Adrenal gland (tissue), 9 donors: ENCODE measurements at regions not wholly inside any gene's neighbourhood (a gene's known extent, or its start where the extent isn't known, plus 50 kb on each side); places are given as distances from the start of the nearest gene placed in this dataset.
"Not testable (repeated sequence)": the region's sequence is repeated elsewhere in the genome, so short reads cannot be mapped to it uniquely, and the experiment has no call there.

Experiments
- DNase-seq, 7 donors: peaks; one replicate each; pipeline ENCODE4 v3.0.0-alpha.2; 2019 to 2020
- H3K27ac ChIP-seq, 5 donors: fragments of 200-600 bp; sonication (generic) in 4 of 5; 1 replicate in 3 of 5; 2 replicates in 2 of 5; pipeline versions ENCODE4 v1.5.1 to v1.8.0; 2016 to 2020; ENCODE audit warnings: mild to moderate bottlenecking in 1 of 5
- H3K27me3 ChIP-seq: fragments of 200-600 bp; 2 replicates; pipeline ENCODE4 v1.8.0; 2021
- H3K36me3 ChIP-seq, 2 donors: fragments of 200-600 bp; replicated peaks in 1 of 2; 1 replicate in 1 of 2; 2 replicates in 1 of 2; pipeline versions ENCODE4 v1.5.1 to v1.8.0; 2018 to 2022
- H3K4me1 ChIP-seq, 2 donors: fragments of 200-600 bp; replicated peaks in 1 of 2; 1 replicate in 1 of 2; 2 replicates in 1 of 2; pipeline versions ENCODE4 v1.5.1 to v1.8.0; 2018 to 2021
- H3K4me3 ChIP-seq, 4 donors: fragments of 200-600 bp; sonication (generic) in 3 of 4; one replicate each; pipeline ENCODE4 v1.5.1; 2016 to 2018
- H3K9me3 ChIP-seq, 3 donors: fragments of 200-600 bp; sonication (generic) in 1 of 3; replicated peaks in 1 of 3; 1 replicate in 2 of 3; 2 replicates in 1 of 3; pipeline versions ENCODE4 v1.5.1 to v1.8.0; 2016 to 2021
- CTCF ChIP-seq, 6 experiments: fragments of 450-650 bp in 4 of 6; fragments of 200-600 bp in 2 of 6; sonication (generic) in 1 of 6; IDR thresholded peaks; 1 replicate in 5 of 6; 2 replicates in 1 of 6; pipeline versions ENCODE4 v1.5.1 to v1.8.0; 2016 to 2021; ENCODE audit warnings: antibody characterized with exemption in 6 of 6, mild to moderate bottlenecking in 2 of 6, moderate library complexity in 1 of 6
- POLR2A ChIP-seq, 2 donors: fragments of 450-650 bp; IDR thresholded peaks; one replicate each; pipeline ENCODE4 v1.6.1; 2017; ENCODE audit warnings: antibody characterized with exemption in 2 of 2, mild to moderate bottlenecking in 2 of 2, moderate library complexity in 1 of 2
- WGBS, 4 donors: extraction: QIAGEN DNeasy Blood & Tissue Kit in 2 of 4; methylation state at CpG; one replicate each; pipeline versions ENCODE4 v1.1.5 to v1.1.7; 2013 to 2017; 5-methylcytosine and 5-hydroxymethylcytosine counted together
- intact Hi-C, 2 donors: fragments of 100-400 bp; cut with DNase I; formaldehyde crosslinking; loops; one replicate each; pipeline versions ENCODE4 v1.14.1 to v1.15.0; 2022 to 2023
- donor health status: healthy with polysubstance abuse.
- donor health status: Bipolar disorder and iron deficiency.
- donor health status: DM: yes; HTN: yes; CAD: no.
- donor health status: DM: no; HTN: no; CAD: no.
- donor health status: DM: no; HTN: no; CAD: no.

- no peak overlapping the region for H3K27ac ChIP-seq
- no peak overlapping the region for H3K4me3 ChIP-seq
- DNase-seq: no peak
- WGBS, 4 donors: 90 to 97% (median 95%) methylated on average over 1 of the region's 1 CpG
- TF ChIP-seq POLR2A (IDR thresholded peaks at IDR 0.05) (no peak), CTCF (IDR thresholded peaks at IDR 0.05) (no peak)
- no peaks in the 10 kb centered on the region for H3K4me1 ChIP-seq
- H3K36me3 ChIP-seq: no peaks in the 10 kb centered on the region
- H3K9me3 ChIP-seq: no peaks in the 10 kb centered on the region
- intact Hi-C loops: no loop called here
- H3K27me3 ChIP-seq: no peaks in the 10 kb centered on the region
These were observed 368.5 kb upstream of the PCDH15 start for GRCh38 chr10:55169493-55169892.

GRCh38 chr10:55168343-55168742 is 367.3 kb upstream of the PCDH15 start:
- Histone ChIP-seq H3K36me3 (no peaks in the 10 kb centered on the region), H3K27me3 (no peaks in the 10 kb centered on the region), H3K4me1 (no peaks in the 10 kb centered on the region), H3K4me3 (no peak overlapping the region), H3K9me3 (no peaks in the 10 kb centered on the region), H3K27ac (no peak overlapping the region)
- TF ChIP-seq CTCF (IDR thresholded peaks at IDR 0.05) (no peak), POLR2A (IDR thresholded peaks at IDR 0.05) (no peak)
- no peak for DNase-seq
- intact Hi-C loops: no loop called here
- 67 to 85% (median 76%) methylated on average over 1 of the region's 1 CpG for WGBS, 4 donors

- Histone ChIP-seq H3K36me3 (no peaks in the 10 kb centered on the region), H3K9me3 (no peaks in the 10 kb centered on the region), H3K4me1 (no peaks in the 10 kb centered on the region), H3K4me3 (no peak overlapping the region), H3K27ac (no peak overlapping the region), H3K27me3 (no peaks in the 10 kb centered on the region)
- no peak for DNase-seq
- WGBS, 4 donors: 87 to 91% (median 90%) methylated on average over 6 of the region's 6 CpGs
- TF ChIP-seq POLR2A (IDR thresholded peaks at IDR 0.05): no peak
- no peak for TF ChIP-seq CTCF (IDR thresholded peaks at IDR 0.05)
- intact Hi-C loops: no loop called here
These were observed 362.5 kb upstream of the PCDH15 start for GRCh38 chr10:55163388-55163979.

GRCh38 chr10:55162321-55162720 is 361.3 kb upstream of the PCDH15 start:
- H3K4me1 ChIP-seq, intact Hi-C loops, DNase-seq, H3K4me3 ChIP-seq, H3K27me3 ChIP-seq, H3K9me3 ChIP-seq, H3K36me3 ChIP-seq, H3K27ac ChIP-seq: not testable (repeated sequence)
- 87 to 98% (median 93%) methylated on average over 2 of the region's 2 CpGs for WGBS, 4 donors

GRCh38 chr10:55160655-55161283 is 359.7 kb upstream of the PCDH15 start:
- TF ChIP-seq POLR2A (IDR thresholded peaks at IDR 0.05) (no peak), CTCF (IDR thresholded peaks at IDR 0.05) (no peak)
- 59 to 77% (median 65%) methylated on average over 5 of the region's 5 CpGs for WGBS, 4 donors
- H3K9me3 ChIP-seq: no peaks in the 10 kb centered on the region

More at GRCh38 chr10:55160655-55161283, 359.7 kb upstream of the PCDH15 start:
- Histone ChIP-seq H3K27ac (no peak overlapping the region), H3K27me3 (no peaks in the 10 kb centered on the region), H3K4me3 (no peak overlapping the region), H3K36me3 (no peaks in the 10 kb centered on the region), H3K4me1 (no peaks in the 10 kb centered on the region)
- intact Hi-C loops: no loop called here
- no peak for DNase-seq
